Liver (tissue), 8 donors: ENCODE measurements at regions not wholly inside any gene's neighbourhood (a gene's known extent, or its start where the extent isn't known, plus 50 kb on each side); places are given as distances from the start of the nearest gene placed in this dataset.

Experiments
- DNase-seq: peaks from one replicate; pipeline ENCODE4 v3.0.0-alpha.2; 2017; ENCODE audit warnings: low spot score
- H3K27ac ChIP-seq, 2 donors: one replicate each; pipeline ENCODE4 v1.7.0; 2013; ENCODE audit warnings: inconsistent platforms in 2 of 2, low read length in 2 of 2, control low read depth in 1 of 2, low read depth in 1 of 2, mild to moderate bottlenecking in 1 of 2
- H3K27me3 ChIP-seq, 4 donors: one replicate each; pipeline versions ENCODE4 v1.6.1 to v1.7.0; 2013; ENCODE audit warnings: low read length in 3 of 4, inconsistent platforms in 1 of 4, mild to moderate bottlenecking in 1 of 4, moderate library complexity in 1 of 4; ENCODE audit not compliant: control insufficient read depth in 4 of 4, insufficient read depth in 4 of 4
- H3K36me3 ChIP-seq, 4 donors: one replicate each; pipeline versions ENCODE4 v1.6.1 to v1.7.0; 2013; ENCODE audit warnings: low read length in 3 of 4, mild to moderate bottlenecking in 3 of 4, low read depth in 1 of 4, moderate library complexity in 1 of 4; ENCODE audit not compliant: control insufficient read depth in 4 of 4, insufficient read depth in 3 of 4
- H3K4me1 ChIP-seq, 4 donors: one replicate each; pipeline versions ENCODE4 v1.6.1 to v1.7.0; 2013; ENCODE audit warnings: low read length in 3 of 4, mild to moderate bottlenecking in 3 of 4, moderate library complexity in 1 of 4; ENCODE audit not compliant: control insufficient read depth in 4 of 4, insufficient read depth in 4 of 4
- H3K4me3 ChIP-seq, 3 donors: one replicate each; pipeline versions ENCODE4 v1.6.1 to v1.7.0; 2013; ENCODE audit warnings: low read length in 3 of 3, control low read depth in 1 of 3, low read depth in 1 of 3, mild to moderate bottlenecking in 1 of 3
- H3K9ac ChIP-seq, 2 donors: one replicate each; pipeline ENCODE4 v1.7.0; 2013; ENCODE audit warnings: low read length in 2 of 2, mild to moderate bottlenecking in 2 of 2, moderate library complexity in 2 of 2, control low read depth in 1 of 2, low read depth in 1 of 2
- H3K9me3 ChIP-seq, 4 donors: one replicate each; pipeline versions ENCODE4 v1.6.1 to v1.7.0; 2013; ENCODE audit warnings: low read length in 3 of 4; ENCODE audit not compliant: control insufficient read depth in 4 of 4
- ATF3 ChIP-seq: IDR thresholded peaks from 2 replicates; pipeline ENCODE4 v1.6.1; 2016; ENCODE audit warnings: antibody characterized with exemption
- CTCF ChIP-seq: fragments of 150-350 bp; IDR thresholded peaks from 2 replicates; pipeline ENCODE4 v1.5.1; 2017; ENCODE audit warnings: improper control_type of control experiment, low read depth, low read length; ENCODE audit not compliant: missing input control
- EGR1 ChIP-seq, 2 donors: IDR thresholded peaks; 2 replicates each; pipeline ENCODE4 v1.6.1; 2016 to 2018; ENCODE audit warnings: antibody characterized with exemption in 2 of 2, low read depth in 2 of 2
- FOXA1 ChIP-seq: IDR thresholded peaks from 2 replicates; pipeline ENCODE4 v1.6.1; 2016; ENCODE audit warnings: antibody characterized with exemption
- FOXA2 ChIP-seq: IDR thresholded peaks from 2 replicates; pipeline ENCODE4 v1.6.1; 2016; ENCODE audit warnings: antibody characterized with exemption
- GABPA ChIP-seq, 2 donors: IDR thresholded peaks in 1 of 2; conservative IDR thresholded peaks in 1 of 2; 2 replicates each; pipeline ENCODE4 v1.6.1; 2016; ENCODE audit warnings: antibody characterized with exemption in 2 of 2, mild to moderate bottlenecking in 1 of 2, moderate library complexity in 1 of 2
- HNF4A ChIP-seq, 2 donors: conservative IDR thresholded peaks; 2 replicates each; pipeline ENCODE4 v1.6.1; 2016; ENCODE audit warnings: antibody characterized with exemption in 2 of 2, mild to moderate bottlenecking in 2 of 2
- HNF4G ChIP-seq: IDR thresholded peaks from 2 replicates; pipeline ENCODE4 v1.6.1; 2016; ENCODE audit warnings: antibody characterized with exemption
- JUND ChIP-seq, 2 donors: IDR thresholded peaks; 2 replicates each; pipeline ENCODE4 v1.6.1; 2016; ENCODE audit warnings: antibody characterized with exemption in 2 of 2
- NR2F2 ChIP-seq: IDR thresholded peaks from 2 replicates; pipeline ENCODE4 v1.6.1; 2016; ENCODE audit warnings: antibody characterized with exemption
- RAD21 ChIP-seq, 2 donors: IDR thresholded peaks; 2 replicates each; pipeline ENCODE4 v1.6.1; 2016; ENCODE audit warnings: antibody characterized with exemption in 2 of 2, mild to moderate bottlenecking in 2 of 2
- RXRA ChIP-seq, 2 donors: IDR thresholded peaks; 2 replicates each; pipeline ENCODE4 v1.6.1; 2017 to 2018; ENCODE audit warnings: antibody characterized with exemption in 2 of 2, mild to moderate bottlenecking in 1 of 2
- SP1 ChIP-seq: IDR thresholded peaks from 2 replicates; pipeline ENCODE4 v1.6.1; 2018; ENCODE audit warnings: antibody characterized with exemption, mild to moderate bottlenecking
- TAF1 ChIP-seq: conservative IDR thresholded peaks from 2 replicates; pipeline ENCODE4 v1.6.1; 2016; ENCODE audit warnings: antibody characterized with exemption, mild to moderate bottlenecking
- YY1 ChIP-seq: IDR thresholded peaks from 2 replicates; pipeline ENCODE4 v1.6.1; 2016; ENCODE audit warnings: antibody characterized with exemption, mild to moderate bottlenecking
- ZBTB33 ChIP-seq: IDR thresholded peaks from 2 replicates; pipeline ENCODE4 v1.6.1; 2016; ENCODE audit warnings: antibody characterized with exemption
- WGBS: extraction: QIAGEN DNeasy Blood & Tissue Kit; methylation state at CpG from one replicate; pipeline ENCODE4 v1.1.7; 2013; 5-methylcytosine and 5-hydroxymethylcytosine counted together
- TF ChIP-seq, protein P1 (sequence below): IDR thresholded peaks from 2 replicates; pipeline ENCODE4 v1.6.1; 2016; ENCODE audit warnings: antibody characterized with exemption
- TF ChIP-seq, protein P2 (sequence below): IDR thresholded peaks from 2 replicates; pipeline ENCODE4 v1.6.1; 2016; ENCODE audit warnings: antibody characterized with exemption, mild to moderate bottlenecking
- donor health status: healthy.
- donor health status: healthy.
- donor health status: healthy.
- donor health status: healthy.
- donor health status: healthy.

DNA sequence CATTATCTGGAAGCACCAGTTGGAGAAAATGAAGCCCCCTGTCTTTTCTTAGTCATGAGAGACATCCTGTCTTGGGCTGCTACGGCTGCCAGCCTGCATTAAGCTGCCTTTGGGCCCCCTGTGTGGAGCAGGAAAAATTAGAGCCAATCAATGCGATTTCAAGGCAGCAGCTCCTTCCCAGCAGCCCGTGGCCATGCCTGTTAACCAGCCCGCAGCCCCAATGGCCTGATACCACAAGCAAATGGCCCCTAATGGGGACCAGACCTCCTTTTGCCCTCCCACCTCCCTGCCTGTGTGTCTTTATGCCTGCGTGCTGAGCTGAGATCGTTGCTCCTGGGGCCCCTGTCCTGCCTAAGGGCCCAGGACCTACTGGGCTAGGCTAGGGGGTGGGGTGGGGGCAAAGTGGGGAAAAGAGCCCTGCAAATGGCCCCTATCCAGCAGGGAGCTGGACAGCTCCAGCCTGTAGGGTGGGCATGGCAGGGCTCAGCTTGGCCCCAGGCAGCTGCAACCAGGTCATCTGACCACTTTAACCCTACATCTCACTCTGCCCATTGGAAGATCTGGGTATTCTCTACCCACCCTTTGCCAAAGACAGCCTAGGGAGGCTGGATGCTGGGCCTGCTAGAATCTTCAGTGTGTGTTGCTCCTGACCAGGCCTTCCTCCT lies 53.8 kb upstream of the MRPS22 start:
- H3K4me1 ChIP-seq = no peaks in the 10 kb centered on the region
- no peak overlapping the region for H3K27ac ChIP-seq
- 91% methylated on average over 6 of the region's 6 CpGs for WGBS
- TF ChIP-seq FOXA2 (no peak), NR2F2 (no peak), FOXA1 (no peak), RXRA (IDR thresholded peaks at IDR 0.05) (no peak), EGR1 (IDR thresholded peaks at IDR 0.05; ENCODE audit: low read depth in 2 of 2) (no peak), ATF3 (no peak), ZBTB33 (no peak), HNF4G (no peak), YY1 (no peak), RAD21 (IDR thresholded peaks at IDR 0.05) (no peak), SP1 (no peak), JUND (IDR thresholded peaks at IDR 0.05) (no peak), TAF1 (no peak), HNF4A (conservative IDR thresholded peaks at IDR 0.05) (no peak)
- TF ChIP-seq, protein P1, sequence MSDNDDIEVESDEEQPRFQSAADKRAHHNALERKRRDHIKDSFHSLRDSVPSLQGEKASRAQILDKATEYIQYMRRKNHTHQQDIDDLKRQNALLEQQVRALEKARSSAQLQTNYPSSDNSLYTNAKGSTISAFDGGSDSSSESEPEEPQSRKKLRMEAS = no peak
- H3K4me3 ChIP-seq = no peak overlapping the region
- H3K36me3 ChIP-seq = no peaks in the 10 kb centered on the region
- no peak overlapping the region for H3K9ac ChIP-seq
- no peaks in the 10 kb centered on the region for H3K9me3 ChIP-seq
- H3K27me3 ChIP-seq = no peaks in the 10 kb centered on the region
- DNase-seq = no peak

GRCh38 chr3:139291276-139292051 lies 52.4 kb upstream of the MRPS22 start:
- Histone ChIP-seq H3K27me3 (no peaks in the 10 kb centered on the region), H3K27ac (no peak overlapping the region), H3K4me3 (no peak overlapping the region), H3K4me1 (peaks cover 0 to 9% (median 6%) of the 10 kb centered on the region in 4 donors), H3K9ac (no peak overlapping the region), H3K36me3 (no peaks in the 10 kb centered on the region), H3K9me3 (no peaks in the 10 kb centered on the region)
- no peak for DNase-seq
- TF ChIP-seq FOXA1 (no peak), EGR1 (IDR thresholded peaks at IDR 0.05; ENCODE audit: low read depth in 2 of 2) (no peak), HNF4G (no peak), JUND (IDR thresholded peaks at IDR 0.05) (no peak), RAD21 (IDR thresholded peaks at IDR 0.05) (no peak), NR2F2 (no peak), RXRA (IDR thresholded peaks at IDR 0.05) (no peak), CTCF (no peak), ZBTB33 (no peak), SP1 (no peak), HNF4A (conservative IDR thresholded peaks at IDR 0.05) (no peak), GABPA (IDR thresholded peaks at IDR 0.05 in 1 of 2, conservative IDR thresholded peaks at IDR 0.05 in 1 of 2) (no peak)
- TF ChIP-seq, protein P2, sequence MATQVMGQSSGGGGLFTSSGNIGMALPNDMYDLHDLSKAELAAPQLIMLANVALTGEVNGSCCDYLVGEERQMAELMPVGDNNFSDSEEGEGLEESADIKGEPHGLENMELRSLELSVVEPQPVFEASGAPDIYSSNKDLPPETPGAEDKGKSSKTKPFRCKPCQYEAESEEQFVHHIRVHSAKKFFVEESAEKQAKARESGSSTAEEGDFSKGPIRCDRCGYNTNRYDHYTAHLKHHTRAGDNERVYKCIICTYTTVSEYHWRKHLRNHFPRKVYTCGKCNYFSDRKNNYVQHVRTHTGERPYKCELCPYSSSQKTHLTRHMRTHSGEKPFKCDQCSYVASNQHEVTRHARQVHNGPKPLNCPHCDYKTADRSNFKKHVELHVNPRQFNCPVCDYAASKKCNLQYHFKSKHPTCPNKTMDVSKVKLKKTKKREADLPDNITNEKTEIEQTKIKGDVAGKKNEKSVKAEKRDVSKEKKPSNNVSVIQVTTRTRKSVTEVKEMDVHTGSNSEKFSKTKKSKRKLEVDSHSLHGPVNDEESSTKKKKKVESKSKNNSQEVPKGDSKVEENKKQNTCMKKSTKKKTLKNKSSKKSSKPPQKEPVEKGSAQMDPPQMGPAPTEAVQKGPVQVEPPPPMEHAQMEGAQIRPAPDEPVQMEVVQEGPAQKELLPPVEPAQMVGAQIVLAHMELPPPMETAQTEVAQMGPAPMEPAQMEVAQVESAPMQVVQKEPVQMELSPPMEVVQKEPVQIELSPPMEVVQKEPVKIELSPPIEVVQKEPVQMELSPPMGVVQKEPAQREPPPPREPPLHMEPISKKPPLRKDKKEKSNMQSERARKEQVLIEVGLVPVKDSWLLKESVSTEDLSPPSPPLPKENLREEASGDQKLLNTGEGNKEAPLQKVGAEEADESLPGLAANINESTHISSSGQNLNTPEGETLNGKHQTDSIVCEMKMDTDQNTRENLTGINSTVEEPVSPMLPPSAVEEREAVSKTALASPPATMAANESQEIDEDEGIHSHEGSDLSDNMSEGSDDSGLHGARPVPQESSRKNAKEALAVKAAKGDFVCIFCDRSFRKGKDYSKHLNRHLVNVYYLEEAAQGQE = no peak
- 93% methylated on average over 4 of the region's 4 CpGs for WGBS
